Testis (tissue), 2 donors: ENCODE measurements at regions not wholly inside any gene's neighbourhood (a gene's known extent, or its start where the extent isn't known, plus 50 kb on each side); places are given as distances from the start of the nearest gene placed in this dataset.

Experiments
- CTCF ChIP-seq, 3 experiments: fragments of 450-650 bp in 2 of 3; fragments of 200-600 bp in 1 of 3; sonication (generic) in 1 of 3; IDR thresholded peaks; one replicate each; pipeline ENCODE4 v1.5.1; 2016 to 2019; ENCODE audit warnings: antibody characterized with exemption in 3 of 3, mild to moderate bottlenecking in 2 of 3, moderate library complexity in 1 of 3
- POLR2A ChIP-seq: fragments of 450-650 bp; IDR thresholded peaks from one replicate; pipeline ENCODE4 v1.6.1; 2017; ENCODE audit warnings: antibody characterized with exemption, mild to moderate bottlenecking, moderate library complexity

DNA sequence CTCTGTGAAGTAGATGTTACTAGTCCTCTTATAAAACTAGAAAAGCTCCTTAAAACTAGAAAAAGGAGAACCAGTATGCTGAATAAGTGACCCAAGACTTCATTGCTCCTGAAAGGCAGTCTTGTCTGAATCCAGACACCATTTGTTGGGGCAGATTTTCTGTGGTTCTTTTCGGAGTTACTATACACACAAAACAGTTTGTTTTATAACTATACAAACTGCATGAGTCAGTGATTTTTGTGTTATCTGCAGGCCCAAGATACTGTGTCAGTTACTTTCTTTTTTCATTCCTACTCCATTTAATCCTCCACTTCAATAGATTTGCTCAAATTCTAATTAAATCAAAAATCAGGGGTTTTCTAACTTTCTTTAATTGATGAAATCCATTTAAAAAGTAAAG lies 244.6 kb downstream of the ARPP21 start:
- TF ChIP-seq CTCF (IDR thresholded peaks at IDR 0.05) (no peak), POLR2A (no peak)
